NB4 (cell line): ENCODE measurements at regions not wholly inside any gene's neighbourhood (a gene's known extent, or its start where the extent isn't known, plus 50 kb on each side); places are given as distances from the start of the nearest gene placed in this dataset.

Experiments used
- MYC ChIP-seq: IDR thresholded peaks from 2 replicates; pipeline ENCODE4 v1.6.1; 2011; ENCODE audit warnings: low read depth, low read length
- POLR2A ChIP-seq: IDR thresholded peaks from 2 replicates; pipeline ENCODE4 v1.6.1; 2011; ENCODE audit warnings: mild to moderate bottlenecking; ENCODE audit not compliant: insufficient read length; ENCODE audit errors: extremely low read depth

DNA sequence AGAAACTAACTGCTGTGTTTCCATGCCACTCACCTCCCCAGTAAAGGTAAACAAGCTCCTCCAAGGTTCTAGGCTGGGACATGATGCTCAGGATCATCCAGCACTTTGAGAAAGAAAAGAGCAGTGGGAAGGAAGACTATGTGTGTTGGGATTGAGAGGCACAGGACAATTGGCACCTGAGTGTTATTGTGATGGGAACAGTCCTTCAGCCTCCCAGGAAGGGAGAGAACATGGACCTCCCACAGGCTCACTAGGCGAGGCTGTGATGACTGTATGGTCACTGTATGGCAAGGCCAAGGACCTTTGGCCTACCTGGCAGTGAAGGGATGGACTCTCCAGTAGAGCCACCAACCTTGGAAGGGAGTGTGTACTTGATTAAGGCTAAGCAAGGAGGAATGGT, 123.2 kb upstream of the UNC5B start:
- no peak for TF ChIP-seq POLR2A
- no peak for TF ChIP-seq MYC
